ENCODE measurements at regions not wholly inside any gene's neighbourhood (a gene's known extent, or its start where the extent isn't known, plus 50 kb on each side); places are given as distances from the start of the nearest gene placed in this dataset.

GRCh38 chr2:150284116-150284515, 203.4 kb downstream of the RND3 start:
- TF ChIP-seq, protein P1, sequence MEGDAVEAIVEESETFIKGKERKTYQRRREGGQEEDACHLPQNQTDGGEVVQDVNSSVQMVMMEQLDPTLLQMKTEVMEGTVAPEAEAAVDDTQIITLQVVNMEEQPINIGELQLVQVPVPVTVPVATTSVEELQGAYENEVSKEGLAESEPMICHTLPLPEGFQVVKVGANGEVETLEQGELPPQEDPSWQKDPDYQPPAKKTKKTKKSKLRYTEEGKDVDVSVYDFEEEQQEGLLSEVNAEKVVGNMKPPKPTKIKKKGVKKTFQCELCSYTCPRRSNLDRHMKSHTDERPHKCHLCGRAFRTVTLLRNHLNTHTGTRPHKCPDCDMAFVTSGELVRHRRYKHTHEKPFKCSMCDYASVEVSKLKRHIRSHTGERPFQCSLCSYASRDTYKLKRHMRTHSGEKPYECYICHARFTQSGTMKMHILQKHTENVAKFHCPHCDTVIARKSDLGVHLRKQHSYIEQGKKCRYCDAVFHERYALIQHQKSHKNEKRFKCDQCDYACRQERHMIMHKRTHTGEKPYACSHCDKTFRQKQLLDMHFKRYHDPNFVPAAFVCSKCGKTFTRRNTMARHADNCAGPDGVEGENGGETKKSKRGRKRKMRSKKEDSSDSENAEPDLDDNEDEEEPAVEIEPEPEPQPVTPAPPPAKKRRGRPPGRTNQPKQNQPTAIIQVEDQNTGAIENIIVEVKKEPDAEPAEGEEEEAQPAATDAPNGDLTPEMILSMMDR (IDR thresholded peaks at IDR 0.05): no peak
- no peak for TF ChIP-seq POLR2A (IDR thresholded peaks at IDR 0.05)
